HG03135 (cell line): ENCODE measurements at regions not wholly inside any gene's neighbourhood (a gene's known extent, or its start where the extent isn't known, plus 50 kb on each side); places are given as distances from the start of the nearest gene placed in this dataset.

Source experiments
- ATAC-seq: cut with Tn5 transposase; IDR thresholded peaks from one replicate; pipeline ENCODE4 v1.9.1; 2021; ENCODE audit warnings: mild to moderate bottlenecking, moderate library complexity; ENCODE audit not compliant: unreplicated experiment

DNA sequence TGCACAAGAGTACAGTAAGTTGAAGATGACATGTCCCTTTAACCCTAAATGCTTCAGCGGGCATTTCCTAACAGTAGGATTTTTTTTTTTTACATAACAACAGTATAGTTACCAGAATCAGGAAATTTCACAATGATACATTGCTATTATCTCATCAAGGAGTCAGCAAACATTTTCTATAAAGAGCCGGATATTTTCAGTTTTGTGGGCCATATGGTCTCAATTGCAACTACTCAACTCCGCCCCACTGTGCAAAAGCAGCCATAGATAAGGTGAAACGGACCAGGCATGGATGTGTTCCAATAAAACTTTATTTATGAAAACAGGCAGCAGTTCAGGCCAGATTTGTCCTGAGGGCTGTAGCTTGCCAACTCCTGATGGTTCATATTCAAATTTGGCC, 130.6 kb downstream of the SMAD6 start:
- ATAC-seq: no peak

DNA sequence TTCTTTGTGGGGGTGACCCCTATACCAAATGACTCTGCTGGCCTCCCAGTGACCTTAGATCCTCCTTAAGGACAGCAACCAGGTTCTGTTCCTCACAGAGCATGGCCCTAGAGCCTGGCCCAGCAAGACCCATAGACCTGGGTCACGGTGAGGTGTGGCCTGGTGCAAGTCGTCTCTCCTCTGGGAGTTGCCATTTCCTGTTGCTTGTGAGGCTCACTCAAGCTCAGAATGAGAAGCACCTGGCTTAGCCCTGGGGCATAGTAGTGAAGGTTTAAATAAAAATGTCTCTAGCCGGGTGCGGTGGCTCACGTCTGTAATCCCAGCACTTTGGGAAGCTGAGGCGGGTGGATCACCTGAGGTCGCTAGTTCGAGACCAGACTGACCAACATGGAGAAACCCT, 131.3 kb downstream of the SMAD6 start:
- no peak for ATAC-seq

DNA sequence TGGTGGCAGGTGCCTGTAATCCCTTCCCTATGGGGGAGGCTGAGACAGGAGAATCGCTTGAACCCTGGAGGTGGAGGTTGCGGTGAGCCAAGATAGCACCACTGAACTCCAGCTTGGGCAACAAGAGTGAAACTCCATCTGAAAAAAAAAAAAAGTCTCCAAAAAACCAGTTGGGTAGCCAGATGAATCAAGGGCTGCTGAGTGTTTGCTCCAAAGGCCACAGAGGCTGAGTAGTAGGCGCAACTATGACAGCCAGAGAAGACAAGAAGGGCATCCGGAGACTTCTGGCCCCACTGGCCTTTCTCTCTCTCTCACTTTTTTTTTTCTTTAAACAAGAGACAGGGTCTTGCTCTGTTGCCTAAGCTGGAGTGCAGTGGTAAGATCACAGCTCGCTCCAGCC, 131.8 kb downstream of the SMAD6 start:
- ATAC-seq: no peak

DNA sequence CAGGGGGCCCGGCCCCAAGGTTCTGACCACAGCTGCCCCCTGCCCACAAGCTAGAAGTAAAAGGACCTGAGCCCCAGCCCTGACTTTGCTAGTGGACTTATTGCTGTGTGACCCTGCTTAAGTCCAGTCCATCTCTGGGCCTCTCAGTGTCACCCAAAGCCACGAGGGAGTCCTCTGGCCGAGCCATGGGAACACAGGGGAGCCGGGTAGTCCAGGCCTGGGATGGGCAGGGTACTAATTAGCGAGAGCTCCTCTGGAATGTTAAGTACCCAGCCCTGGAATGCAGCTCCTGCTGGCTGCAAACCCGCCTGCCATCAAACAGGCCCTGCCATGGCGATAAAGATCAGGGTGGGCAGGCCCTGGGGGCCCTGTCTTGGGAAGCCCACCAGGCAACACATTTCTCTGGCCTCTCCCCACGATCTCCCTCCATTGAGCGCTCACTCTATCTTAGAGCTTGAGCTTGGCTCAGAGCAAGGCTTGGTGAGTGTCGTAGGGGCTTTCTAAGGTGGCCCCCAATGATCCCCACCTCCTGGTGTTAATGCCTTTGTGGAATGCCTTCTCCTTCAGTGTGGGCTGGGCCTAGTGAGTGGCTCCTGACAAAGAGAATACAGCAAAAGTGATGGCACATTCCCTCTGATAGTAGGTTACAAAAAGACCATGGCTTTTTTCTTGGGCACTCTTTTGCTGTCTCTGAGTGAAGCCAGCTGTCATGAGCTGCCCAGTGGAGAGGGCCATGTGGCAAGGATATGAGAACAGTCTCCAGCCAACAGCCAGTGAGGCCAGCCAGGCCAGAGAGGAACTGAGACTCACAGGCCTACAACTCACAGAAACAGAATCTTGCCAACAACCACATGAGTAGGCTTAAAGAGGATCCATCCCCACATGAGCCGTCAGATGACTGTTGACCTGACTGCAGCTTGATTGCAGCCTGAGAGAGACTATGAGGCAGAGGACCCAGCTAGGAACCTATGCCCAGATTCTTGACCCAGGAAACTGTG, 133.1 kb downstream of the SMAD6 start:
- no peak for ATAC-seq

DNA sequence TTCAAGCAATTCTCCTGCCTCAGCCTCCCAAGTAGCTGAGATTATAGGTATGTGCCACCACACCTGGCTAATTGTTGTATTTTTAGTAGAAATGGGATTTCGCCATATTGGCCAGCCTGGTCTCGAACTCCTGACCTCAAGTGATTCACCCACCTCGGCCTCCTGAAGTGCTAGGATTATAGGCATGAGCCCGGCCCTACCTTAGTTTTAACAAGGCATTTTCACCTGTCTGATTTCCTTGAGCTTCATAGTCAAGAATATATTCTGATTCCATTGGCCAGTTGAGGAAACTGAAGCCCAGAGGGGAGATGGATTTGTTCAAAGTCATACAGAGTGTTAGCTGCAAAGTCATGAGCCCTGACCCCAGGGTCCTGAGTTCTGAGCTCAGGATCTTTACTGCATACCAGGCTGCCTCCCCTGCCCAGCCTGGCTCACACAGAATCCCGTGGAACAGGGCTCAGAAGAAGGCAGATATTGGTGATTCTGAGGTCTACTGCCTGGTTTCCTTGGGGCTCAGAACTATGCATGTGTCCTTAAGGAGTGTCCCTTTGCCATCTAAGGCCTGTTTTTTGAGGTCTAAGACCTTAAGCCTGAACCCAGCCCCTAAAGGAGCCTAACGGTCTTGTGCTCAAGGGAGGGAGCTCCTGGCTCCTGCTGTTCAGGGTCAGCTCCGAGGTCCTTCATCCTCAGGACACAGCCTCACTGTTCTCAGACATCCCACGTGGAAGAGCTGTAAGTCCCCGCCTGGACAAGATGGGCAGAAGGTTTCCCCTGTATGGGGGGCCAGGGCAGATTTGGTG, 134.4 kb downstream of the SMAD6 start:
- ATAC-seq: no peak

DNA sequence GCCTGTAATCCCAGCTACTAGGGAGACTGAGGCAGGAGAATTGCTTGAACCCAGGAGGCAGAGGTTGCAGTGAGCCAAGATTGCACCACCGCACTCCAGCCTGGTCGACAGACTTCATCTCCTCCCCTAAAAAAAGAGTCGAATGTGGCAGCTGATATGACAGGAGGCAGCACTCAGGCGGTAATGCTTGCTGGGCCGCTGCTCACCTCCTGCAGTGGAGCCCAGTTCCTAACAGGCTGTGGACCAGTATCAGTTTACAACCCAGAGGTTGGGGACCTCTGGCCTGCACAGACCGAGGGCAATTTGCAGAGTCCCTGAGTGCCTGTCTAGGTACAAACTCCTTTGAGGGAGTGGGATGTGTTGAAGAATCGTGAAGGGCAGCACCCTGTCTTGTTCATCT, 136.2 kb downstream of the SMAD6 start:
- no peak for ATAC-seq

DNA sequence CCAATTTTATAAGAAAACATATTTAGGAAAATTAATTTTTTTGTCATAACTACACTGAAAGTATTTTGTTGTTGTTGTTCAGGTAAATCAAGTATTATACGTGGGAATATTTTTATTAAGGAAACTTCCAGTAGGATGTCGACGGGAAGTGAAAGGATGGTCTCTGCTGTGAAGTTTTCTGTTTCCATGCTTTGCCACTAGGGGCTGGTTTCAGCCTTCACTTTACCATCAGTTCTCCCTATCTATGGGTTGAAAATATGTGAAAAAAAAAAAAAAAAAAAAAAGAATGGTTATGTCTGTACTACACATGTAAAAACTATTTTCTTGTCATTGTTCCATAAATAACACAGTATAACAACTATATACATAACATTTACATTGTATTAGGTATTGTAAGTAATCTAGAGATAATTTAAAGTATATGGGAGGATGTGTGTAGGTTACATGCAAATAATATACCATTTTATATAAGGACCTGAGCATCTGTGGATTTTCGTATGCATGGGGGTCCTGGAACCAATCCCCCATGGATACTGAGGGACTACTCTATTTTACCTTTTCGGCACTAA, 136.7 kb downstream of the SMAD6 start:
- no peak for ATAC-seq

DNA sequence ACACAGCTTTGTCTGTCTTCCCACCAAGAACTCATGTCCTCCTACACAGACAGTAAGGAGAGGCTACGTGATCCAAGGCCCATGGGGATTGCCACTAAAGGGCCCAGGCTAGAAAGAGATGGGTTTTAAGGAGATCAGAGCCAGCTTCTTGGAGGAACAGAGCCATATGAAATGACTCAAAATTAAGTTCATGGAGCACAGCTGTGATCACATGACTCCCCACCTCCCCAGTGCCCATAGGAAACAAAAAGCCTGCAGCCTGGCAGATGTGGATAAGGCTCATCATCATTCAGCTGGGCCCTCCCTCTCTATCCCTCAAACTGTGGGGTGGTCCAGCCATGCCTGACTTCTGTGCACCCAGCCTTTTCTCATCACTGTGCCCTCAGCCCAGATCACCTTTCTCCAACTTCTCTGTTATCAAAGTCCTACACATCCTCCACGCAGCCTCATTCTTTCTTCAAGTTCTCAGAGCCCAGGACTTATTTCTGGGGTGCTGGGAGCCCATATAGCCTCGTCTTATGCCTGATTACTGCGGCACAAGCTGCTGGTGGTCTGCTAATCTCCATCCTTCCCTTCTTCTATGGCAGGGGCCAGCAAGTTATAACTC, 137.6 kb downstream of the SMAD6 start:
- no peak for ATAC-seq

DNA sequence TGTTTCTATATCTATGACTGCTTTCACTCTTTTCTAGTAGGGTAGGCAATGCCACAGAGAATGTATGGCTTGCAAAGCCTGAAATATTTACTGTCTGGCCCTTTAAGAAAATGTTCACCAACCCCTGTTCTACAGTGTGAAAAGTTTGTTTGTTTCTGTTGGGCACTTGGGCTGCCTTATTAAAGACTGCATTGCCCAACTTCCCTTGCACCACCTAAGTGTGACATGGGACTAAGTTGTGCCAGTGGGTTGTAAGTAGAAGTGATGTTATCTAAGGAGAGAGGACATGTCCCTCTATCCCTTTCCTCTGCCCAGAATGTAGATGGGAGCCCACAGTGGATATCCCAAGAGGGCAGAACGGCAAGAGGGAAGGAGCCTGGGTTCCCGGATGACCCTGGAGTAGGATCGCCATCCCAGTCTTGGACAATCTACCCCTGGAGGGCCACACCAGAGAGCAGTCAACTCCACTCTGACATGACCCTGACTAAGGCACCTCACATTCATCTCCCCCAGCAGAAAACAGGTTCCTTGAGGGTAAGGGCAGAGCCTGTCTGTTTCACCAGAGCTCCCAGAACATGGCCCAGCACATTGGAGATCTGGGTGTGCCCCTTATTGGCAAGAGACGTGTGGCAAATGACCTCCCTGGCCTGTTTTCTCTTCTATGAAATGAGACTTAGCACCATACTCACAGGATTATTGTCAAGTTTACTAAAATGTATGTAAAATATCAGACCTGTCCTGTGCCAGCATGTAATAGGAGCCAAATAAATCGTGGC, 138.8 kb downstream of the SMAD6 start:
- no peak for ATAC-seq

DNA sequence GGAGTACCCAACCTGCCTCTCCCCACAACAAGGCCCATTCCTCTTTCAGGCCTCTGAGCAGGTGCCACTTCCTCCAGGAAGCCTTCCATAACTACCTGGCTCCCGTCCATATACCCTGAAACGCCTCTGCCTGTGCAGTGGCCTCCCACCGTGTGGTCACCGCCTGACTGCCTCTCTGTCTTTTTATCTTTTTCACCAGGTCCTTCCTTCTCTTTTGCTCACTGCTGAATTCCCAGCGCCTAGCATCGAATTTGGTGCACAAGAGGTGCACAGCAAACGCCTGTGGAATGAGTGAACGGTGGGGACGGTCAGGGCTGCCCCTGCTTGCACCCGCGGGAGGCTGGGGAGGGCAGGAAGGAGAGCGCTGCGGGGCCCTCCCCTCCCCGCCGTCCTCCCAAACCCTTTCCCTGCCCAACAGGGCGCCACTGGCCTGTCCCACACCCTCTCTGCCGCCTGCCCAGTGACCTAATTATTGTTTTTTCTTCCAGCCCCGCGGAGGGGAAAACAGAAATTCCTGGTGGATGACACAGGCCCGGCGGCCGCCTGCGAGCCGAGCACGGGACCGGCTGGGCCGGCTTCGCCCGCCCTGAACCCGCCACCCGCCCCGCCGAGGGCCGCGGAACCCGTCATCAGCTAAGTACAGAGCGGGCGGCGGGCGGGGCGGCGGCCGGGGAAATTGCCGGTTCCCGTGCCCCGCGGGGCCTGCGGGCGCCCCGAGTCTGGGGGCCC, 140.1 kb downstream of the SMAD6 start:
- no peak for ATAC-seq

DNA sequence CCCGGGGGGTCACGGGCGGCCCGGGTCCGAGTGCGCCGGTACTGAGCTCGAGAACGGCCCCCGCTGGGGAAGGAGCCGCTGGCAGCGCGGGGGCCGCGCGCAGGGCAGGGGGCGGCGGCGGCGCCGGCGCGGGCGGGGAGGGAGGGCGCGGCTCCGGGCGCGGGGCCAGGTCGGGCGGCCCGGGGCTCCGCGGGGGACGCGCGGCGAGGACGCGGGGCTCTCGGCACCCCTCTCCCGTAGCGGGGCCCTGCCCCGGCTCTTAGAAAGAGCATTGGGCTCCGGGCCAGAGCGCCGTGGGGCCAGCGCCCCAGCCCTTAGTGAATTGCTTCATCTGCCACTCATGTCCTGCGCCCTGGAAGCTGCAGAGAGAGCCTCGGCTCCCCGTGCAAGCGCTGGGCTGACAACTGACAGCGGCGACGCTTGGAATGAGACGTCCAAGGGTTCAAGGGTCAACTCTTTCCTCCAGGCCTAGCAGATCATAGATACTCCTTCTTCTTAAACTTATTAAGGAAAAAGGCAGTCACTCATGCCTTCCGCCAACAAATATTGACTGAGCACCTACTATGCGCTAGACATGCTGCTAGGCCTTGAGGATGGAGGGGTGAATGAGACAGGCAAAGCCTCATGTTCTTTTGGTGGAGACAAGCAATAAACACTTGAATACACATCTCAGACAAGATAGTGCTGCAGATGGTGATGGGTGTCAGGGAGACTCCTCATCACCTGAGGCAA, 140.8 kb downstream of the SMAD6 start:
- ATAC-seq: no peak

DNA sequence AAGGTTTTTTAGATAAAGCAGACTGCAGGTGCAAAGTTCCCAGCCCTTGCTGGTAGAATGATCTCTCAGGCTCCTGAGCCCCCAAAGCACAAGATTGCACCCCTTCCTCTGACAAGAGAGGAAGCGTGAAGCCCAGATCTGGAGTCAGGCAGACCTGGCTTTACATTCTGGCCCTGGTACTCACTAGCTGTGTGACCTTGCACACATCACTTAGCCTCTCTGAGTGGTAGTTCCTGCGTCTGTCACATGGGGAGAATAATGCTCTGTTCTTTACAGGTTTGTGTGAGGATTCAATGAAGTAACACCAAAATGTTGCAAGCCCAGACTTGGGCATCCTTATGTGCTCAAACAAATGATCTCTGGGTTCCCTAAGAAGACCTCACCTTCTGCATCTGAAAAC, 141.5 kb downstream of the SMAD6 start:
- no peak for ATAC-seq

DNA sequence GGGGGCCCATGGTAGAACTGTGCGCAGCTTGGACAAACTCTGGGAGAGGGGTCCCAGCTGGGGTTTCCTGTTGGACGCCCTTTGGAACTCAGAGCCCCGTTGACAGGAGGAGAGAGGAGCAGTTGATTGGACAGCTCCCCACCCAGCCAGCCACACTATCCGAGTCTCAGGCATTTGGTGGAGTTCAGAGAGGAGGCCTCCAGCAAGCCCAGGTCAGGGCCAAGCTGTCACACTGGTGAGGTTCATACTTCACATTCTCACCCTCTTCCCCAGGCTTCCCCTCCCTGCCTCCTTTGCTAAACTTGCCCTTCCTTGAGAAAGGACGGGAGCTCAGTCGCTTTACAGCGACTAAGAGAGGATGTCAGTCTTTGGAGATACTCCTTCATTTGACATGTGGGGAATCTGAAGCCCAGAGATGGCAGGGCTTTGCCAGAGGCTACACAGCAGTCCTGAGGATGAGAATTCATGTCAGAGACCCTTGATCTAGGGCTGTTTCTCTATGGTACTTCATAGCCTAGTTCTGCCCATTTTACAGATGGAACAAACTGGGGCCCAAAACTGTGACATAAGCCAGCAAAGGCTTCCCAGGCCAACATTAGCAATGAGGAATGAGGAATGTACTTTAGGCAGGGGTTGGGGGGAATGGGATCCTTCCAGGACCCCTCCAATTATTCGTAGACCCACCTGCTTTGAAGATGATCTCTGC, 142.2 kb downstream of the SMAD6 start:
- ATAC-seq: no peak

DNA sequence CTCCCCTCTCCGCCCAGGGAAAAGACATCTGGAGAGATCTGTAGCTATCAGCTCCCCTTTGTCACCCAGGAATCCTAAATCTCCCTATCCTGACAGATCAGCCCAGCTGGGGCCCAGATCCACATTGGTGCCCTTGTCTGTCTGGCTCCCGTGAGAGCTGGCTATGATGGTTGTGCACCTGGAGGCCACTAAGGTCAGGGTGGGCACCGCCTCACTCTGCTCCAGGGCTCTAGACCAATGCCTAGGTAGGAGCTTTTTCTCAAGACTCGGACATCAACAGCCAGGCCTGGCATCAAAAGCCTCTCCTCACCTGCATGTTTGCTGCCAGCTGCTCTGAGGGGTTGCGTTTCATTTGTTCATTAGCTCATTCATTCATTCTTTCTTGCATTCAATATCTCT, 142.7 kb downstream of the SMAD6 start:
- ATAC-seq: no peak

DNA sequence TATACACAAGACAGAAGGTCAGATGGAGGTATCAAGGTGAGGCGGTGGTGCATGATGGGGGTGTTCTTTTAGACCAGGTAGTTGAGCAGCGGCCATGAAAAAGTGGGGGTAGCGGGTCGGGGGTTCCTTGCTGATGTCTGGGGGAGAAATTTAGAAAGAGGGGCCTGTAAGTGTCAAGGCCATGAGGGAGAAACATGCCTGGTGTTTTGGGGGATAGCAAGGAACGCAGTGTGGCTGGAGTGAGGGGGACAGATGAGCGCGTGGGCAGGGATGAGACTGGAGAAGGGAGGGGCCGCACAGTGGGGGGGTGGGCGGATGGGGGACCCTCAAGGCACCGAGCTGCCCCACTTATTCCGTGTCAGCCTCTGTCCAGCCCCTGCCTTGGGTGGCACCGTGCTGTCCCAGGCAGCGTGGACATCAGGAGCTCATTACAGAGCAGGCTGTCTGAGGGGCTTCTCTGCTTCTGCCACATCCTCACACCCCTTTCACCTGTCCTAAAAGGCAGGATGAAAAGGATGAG, 143.3 kb downstream of the SMAD6 start:
- no peak for ATAC-seq

DNA sequence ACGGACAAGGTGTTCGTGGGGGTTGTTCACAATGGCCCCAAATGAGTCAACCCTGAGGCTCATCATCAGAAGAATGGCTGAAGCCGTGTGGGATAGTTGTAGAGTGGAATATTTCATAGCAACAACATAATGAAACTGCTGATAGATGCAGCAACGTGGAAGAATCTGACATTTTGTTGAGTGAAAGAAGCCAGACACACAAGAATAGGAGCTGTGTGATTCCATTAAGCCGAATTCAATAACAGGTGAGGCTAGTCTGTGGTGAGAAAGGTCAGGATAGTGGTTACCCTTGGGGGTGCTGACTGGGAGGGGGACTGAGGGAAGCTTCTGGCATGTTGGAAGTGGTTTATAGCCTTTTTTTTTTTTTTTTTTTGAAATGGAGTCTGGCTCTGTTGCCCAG, 144.0 kb downstream of the SMAD6 start:
- ATAC-seq: no peak

DNA sequence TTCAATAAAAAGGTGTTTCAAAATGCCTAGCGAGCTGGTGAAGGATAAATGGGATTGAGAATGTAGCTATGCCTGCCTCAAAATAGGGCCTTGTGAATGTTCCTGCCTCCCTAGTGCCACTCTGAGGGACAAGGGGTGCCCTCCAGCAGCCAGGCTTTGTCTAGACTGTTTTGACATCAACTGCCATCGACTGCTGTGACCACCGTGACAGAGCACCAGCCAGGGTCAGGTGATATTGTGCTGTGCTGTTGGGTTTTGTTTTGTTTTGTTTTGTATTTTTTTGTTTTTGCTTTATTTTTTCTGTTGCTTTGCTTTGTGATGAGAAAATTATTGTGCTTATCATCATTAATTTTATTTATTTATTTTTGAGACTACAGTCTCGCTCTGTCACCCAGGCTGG, 144.8 kb downstream of the SMAD6 start:
- no peak for ATAC-seq

DNA sequence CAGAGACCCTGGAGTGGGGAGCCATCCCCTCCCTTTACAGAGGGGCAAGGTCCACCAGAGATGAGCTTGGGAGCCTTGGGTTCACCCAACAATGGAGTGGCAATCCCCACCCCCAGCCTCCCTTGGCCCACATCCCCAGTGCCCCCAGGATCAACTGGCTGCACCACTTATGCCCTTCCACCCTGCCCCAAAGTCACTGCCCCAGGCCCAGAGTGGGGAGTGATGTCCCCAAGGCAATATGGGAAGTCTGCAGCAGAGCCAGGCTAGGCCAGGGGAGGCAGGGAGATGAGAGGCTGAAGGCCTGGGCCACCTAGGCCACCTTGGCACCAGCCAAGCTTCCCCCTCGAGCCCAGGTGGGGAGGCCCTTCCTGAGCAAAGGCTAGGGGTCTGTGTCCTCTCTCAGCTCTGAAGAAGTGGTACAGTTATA, 145.5 kb downstream of the SMAD6 start:
- no peak for ATAC-seq
